GM19438 (cell line): ENCODE measurements at regions not wholly inside any gene's neighbourhood (a gene's known extent, or its start where the extent isn't known, plus 50 kb on each side); places are given as distances from the start of the nearest gene placed in this dataset.
A peak's percentile ranks its signal among the peaks of the same experiment; 100 is the strongest.

Experiments
- ATAC-seq: cut with Tn5 transposase; IDR thresholded peaks from one replicate; pipeline ENCODE4 v1.9.1; 2021; ENCODE audit warnings: low read depth; ENCODE audit not compliant: unreplicated experiment

- no peak for ATAC-seq
Observed at GRCh38 chrX:51954592-51954991, 61.2 kb downstream of the MAGED1 start.

- peak; percentile 98 for ATAC-seq
Observed at GRCh38 chrX:51955200-51955599, 61.8 kb downstream of the MAGED1 start.

GRCh38 chrX:51956441-51956840 is 63.0 kb downstream of the MAGED1 start:
- no peak for ATAC-seq

- ATAC-seq, result no peak
Observed at GRCh38 chrX:51975360-51975759, 81.9 kb downstream of the MAGED1 start.

GRCh38 chrX:51975811-51976210 is 82.4 kb downstream of the MAGED1 start:
- ATAC-seq, result no peak

GRCh38 chrX:51976503-51976902 is 83.1 kb downstream of the MAGED1 start:
- no peak for ATAC-seq
